Osteoblast (primary cell): ENCODE measurements at regions not wholly inside any gene's neighbourhood (a gene's known extent, or its start where the extent isn't known, plus 50 kb on each side); places are given as distances from the start of the nearest gene placed in this dataset.

Experiments
- DNase-seq: peaks from one replicate; pipeline ENCODE4 v3.0.0; 2011; ENCODE audit warnings: low spot score, mixed read lengths; ENCODE audit not compliant: insufficient read length; ENCODE audit errors: missing footprints
- H2AFZ ChIP-seq: 2 replicates; pipeline ENCODE4 v1.6.0; 2011; ENCODE audit warnings: mild to moderate bottlenecking, low read length
- H3K27ac ChIP-seq: 2 replicates; pipeline ENCODE4 v1.5.1; 2011; ENCODE audit warnings: mild to moderate bottlenecking, low read depth, low read length, moderate library complexity
- H3K27me3 ChIP-seq: 2 replicates; pipeline ENCODE4 v1.6.0; 2012; ENCODE audit warnings: mild to moderate bottlenecking, control low read depth, inconsistent platforms, low read length, moderate library complexity; ENCODE audit not compliant: insufficient read depth
- H3K36me3 ChIP-seq: 2 replicates; pipeline ENCODE4 v1.5.1; 2011; ENCODE audit warnings: mild to moderate bottlenecking, low read length, control low read depth, moderate library complexity; ENCODE audit not compliant: insufficient read depth
- H3K4me1 ChIP-seq: 2 replicates; pipeline ENCODE4 v1.5.1; 2011; ENCODE audit warnings: mild to moderate bottlenecking, low read length, control low read depth, moderate library complexity; ENCODE audit not compliant: insufficient read depth
- H3K4me2 ChIP-seq: 2 replicates; pipeline ENCODE4 v1.6.0; 2011; ENCODE audit warnings: mild to moderate bottlenecking, low read length; ENCODE audit not compliant: insufficient read depth
- H3K4me3 ChIP-seq: fragments of 200-600 bp; sonication (generic); 3 replicates; pipeline ENCODE4 v1.5.1; 2012; ENCODE audit warnings: mild to moderate bottlenecking, low read length, inconsistent platforms; ENCODE audit not compliant: insufficient read depth
- H3K79me2 ChIP-seq: 2 replicates; pipeline ENCODE4 v1.6.0; 2012; ENCODE audit warnings: mild to moderate bottlenecking, low read length, control low read depth, inconsistent platforms; ENCODE audit not compliant: insufficient read depth
- H3K9me3 ChIP-seq: 2 replicates; pipeline ENCODE4 v1.5.1; 2011; ENCODE audit warnings: low read depth, low read length, control low read depth
- H4K20me1 ChIP-seq: 2 replicates; pipeline ENCODE4 v1.6.0; 2012; ENCODE audit warnings: mild to moderate bottlenecking, low read length, control low read depth; ENCODE audit not compliant: insufficient read depth
- CTCF ChIP-seq: IDR thresholded peaks from 2 replicates; pipeline ENCODE4 v1.5.1; 2011; ENCODE audit warnings: mild to moderate bottlenecking, low read depth, low read length, moderate library complexity; ENCODE audit errors: extremely low read depth

GRCh38 chr2:72003796-72004195, 143.9 kb downstream of the CYP26B1 start:
- H3K36me3 ChIP-seq: no peaks in the 10 kb centered on the region
- no peaks in the 10 kb centered on the region for H3K4me1 ChIP-seq
- no peak overlapping the region for H3K4me2 ChIP-seq
- peaks cover 20% of the 10 kb centered on the region for H3K27me3 ChIP-seq
- H4K20me1 ChIP-seq: no peaks in the 10 kb centered on the region
- no peak overlapping the region for H2AFZ ChIP-seq
- H3K4me3 ChIP-seq: no peak overlapping the region
- no peaks in the 10 kb centered on the region for H3K9me3 ChIP-seq
- peak; percentile 58 for DNase-seq
- TF ChIP-seq CTCF: no peak
- no peaks in the 10 kb centered on the region for H3K79me2 ChIP-seq
- no peak overlapping the region for H3K27ac ChIP-seq

- no peaks in the 10 kb centered on the region for H3K4me1 ChIP-seq
- H3K4me2 ChIP-seq: no peak overlapping the region
- H3K4me3 ChIP-seq: no peak overlapping the region
Measured at GRCh38 chr2:72003124-72003523, 144.5 kb downstream of the CYP26B1 start.

GRCh38 chr2:72001937-72002690, 145.5 kb downstream of the CYP26B1 start:
- H3K4me3 ChIP-seq: no peak overlapping the region
- H3K27ac ChIP-seq: no peak overlapping the region
- no peak overlapping the region for H2AFZ ChIP-seq
- H3K27me3 ChIP-seq: peaks cover 22% of the 10 kb centered on the region
- H3K4me1 ChIP-seq: no peaks in the 10 kb centered on the region
- no peaks in the 10 kb centered on the region for H4K20me1 ChIP-seq
- no peak overlapping the region for H3K4me2 ChIP-seq
- H3K79me2 ChIP-seq: no peaks in the 10 kb centered on the region
- no peak for TF ChIP-seq CTCF
- no peaks in the 10 kb centered on the region for H3K9me3 ChIP-seq
- H3K36me3 ChIP-seq: no peaks in the 10 kb centered on the region
- DNase-seq: no peak

More at GRCh38 chr2:72003124-72003523, 144.5 kb downstream of the CYP26B1 start:
- peaks cover 20% of the 10 kb centered on the region for H3K27me3 ChIP-seq
- no peak overlapping the region for H2AFZ ChIP-seq
- no peaks in the 10 kb centered on the region for H4K20me1 ChIP-seq
- TF ChIP-seq CTCF: no peak
- H3K36me3 ChIP-seq: no peaks in the 10 kb centered on the region
- DNase-seq: peak; percentile 13
- H3K9me3 ChIP-seq: no peaks in the 10 kb centered on the region
- no peaks in the 10 kb centered on the region for H3K79me2 ChIP-seq
- no peak overlapping the region for H3K27ac ChIP-seq

- Histone ChIP-seq H3K4me2 (no peak overlapping the region), H3K27ac (no peak overlapping the region), H3K36me3 (no peaks in the 10 kb centered on the region), H3K4me3 (no peak overlapping the region), H3K27me3 (peaks cover 20% of the 10 kb centered on the region), H3K79me2 (no peaks in the 10 kb centered on the region), H2AFZ (no peak overlapping the region), H3K9me3 (no peaks in the 10 kb centered on the region), H4K20me1 (no peaks in the 10 kb centered on the region), H3K4me1 (no peaks in the 10 kb centered on the region)
- no peak for DNase-seq
- no peak for TF ChIP-seq CTCF
Measured at GRCh38 chr2:72000110-72000509, 147.6 kb downstream of the CYP26B1 start.
